ENCODE measurements at regions not wholly inside any gene's neighbourhood (a gene's known extent, or its start where the extent isn't known, plus 50 kb on each side); places are given as distances from the start of the nearest gene placed in this dataset.
"Not testable (repeated sequence)": the region's sequence is repeated elsewhere in the genome, so short reads cannot be mapped to it uniquely, and the experiment has no call there.

GRCh38 chr6:15106958-15107643 lies 138.8 kb upstream of the JARID2 start:
- in situ Hi-C loops (cut with HindIII; ENCODE audit: low sequenced_read_pairs): no loop called here

GRCh38 chr6:15107644-15108382 lies 138.1 kb upstream of the JARID2 start:
- in situ Hi-C loops (cut with HindIII; ENCODE audit: low sequenced_read_pairs): no loop called here
- DNase-seq (ENCODE audit: low spot score): no peak

More at GRCh38 chr6:15106958-15107643, 138.8 kb upstream of the JARID2 start:
- DNase-seq (ENCODE audit: low spot score): no peak

- in situ Hi-C loops (cut with HindIII; ENCODE audit: low sequenced_read_pairs): no loop called here
- no peak for DNase-seq (ENCODE audit: low spot score)
Measured at GRCh38 chr6:15108383-15108715, 137.5 kb upstream of the JARID2 start.

GRCh38 chr6:15109338-15110090 lies 136.4 kb upstream of the JARID2 start:
- no peak for DNase-seq (ENCODE audit: low spot score)
- in situ Hi-C loops (cut with HindIII; ENCODE audit: low sequenced_read_pairs): no loop called here

GRCh38 chr6:15110726-15111354 lies 135.0 kb upstream of the JARID2 start:
- in situ Hi-C loops (cut with HindIII; ENCODE audit: low sequenced_read_pairs): no loop called here

GRCh38 chr6:15111576-15111975 lies 134.3 kb upstream of the JARID2 start:
- in situ Hi-C loops (cut with HindIII; ENCODE audit: low sequenced_read_pairs); DNase-seq (ENCODE audit: low spot score): not testable (repeated sequence)

More at GRCh38 chr6:15110726-15111354, 135.0 kb upstream of the JARID2 start:
- no peak for DNase-seq (ENCODE audit: low spot score)

- in situ Hi-C loops (cut with HindIII; ENCODE audit: low sequenced_read_pairs): no loop called here
- no peak for DNase-seq (ENCODE audit: low spot score)
Measured at GRCh38 chr6:15113587-15113986, 132.3 kb upstream of the JARID2 start.

- DNase-seq (ENCODE audit: low spot score): no peak
- in situ Hi-C loops (cut with HindIII; ENCODE audit: low sequenced_read_pairs): no loop called here
Measured at GRCh38 chr6:15114061-15114460, 131.8 kb upstream of the JARID2 start.

- no peak for DNase-seq (ENCODE audit: low spot score)
- in situ Hi-C loops (cut with HindIII; ENCODE audit: low sequenced_read_pairs): no loop called here
Measured at GRCh38 chr6:15116889-15117288, 129.0 kb upstream of the JARID2 start.

- in situ Hi-C loops (cut with HindIII; ENCODE audit: low sequenced_read_pairs): no loop called here
- DNase-seq (ENCODE audit: low spot score): no peak
Measured at GRCh38 chr6:15121443-15121842, 124.4 kb upstream of the JARID2 start.

- in situ Hi-C loops (cut with HindIII; ENCODE audit: low sequenced_read_pairs): no loop called here
- no peak for DNase-seq (ENCODE audit: low spot score)
Measured at GRCh38 chr6:15121977-15122550, 123.8 kb upstream of the JARID2 start.

- in situ Hi-C loops (cut with HindIII; ENCODE audit: low sequenced_read_pairs): no loop called here
- no peak for DNase-seq (ENCODE audit: low spot score)
Measured at GRCh38 chr6:15129887-15130286, 116.0 kb upstream of the JARID2 start.

GRCh38 chr6:15131234-15131633 lies 114.6 kb upstream of the JARID2 start:
- in situ Hi-C loops (cut with HindIII; ENCODE audit: low sequenced_read_pairs): no loop called here
- no peak for DNase-seq (ENCODE audit: low spot score)

- in situ Hi-C loops (cut with HindIII; ENCODE audit: low sequenced_read_pairs): no loop called here
- DNase-seq (ENCODE audit: low spot score): peak; percentile 26
Measured at GRCh38 chr6:15131651-15132061, 114.2 kb upstream of the JARID2 start.

- DNase-seq (ENCODE audit: low spot score): no peak
- in situ Hi-C loops (cut with HindIII; ENCODE audit: low sequenced_read_pairs): no loop called here
Measured at GRCh38 chr6:15132167-15132566, 113.7 kb upstream of the JARID2 start.

GRCh38 chr6:15132854-15133670 lies 112.8 kb upstream of the JARID2 start:
- in situ Hi-C loops (cut with HindIII; ENCODE audit: low sequenced_read_pairs): no loop called here
- DNase-seq (ENCODE audit: low spot score): no peak

- no peak for DNase-seq (ENCODE audit: low spot score)
- in situ Hi-C loops (cut with HindIII; ENCODE audit: low sequenced_read_pairs): no loop called here
Measured at GRCh38 chr6:15137086-15137485, 108.8 kb upstream of the JARID2 start.

GRCh38 chr6:15143086-15143485 lies 102.8 kb upstream of the JARID2 start:
- in situ Hi-C loops (cut with HindIII; ENCODE audit: low sequenced_read_pairs): no loop called here
- peak; percentile 53 for DNase-seq (ENCODE audit: low spot score)

GRCh38 chr6:15143540-15143939 lies 102.3 kb upstream of the JARID2 start:
- no peak for DNase-seq (ENCODE audit: low spot score)
- in situ Hi-C loops (cut with HindIII; ENCODE audit: low sequenced_read_pairs): no loop called here
